Omental fat pad (tissue), 3 donors: ENCODE measurements at regions not wholly inside any gene's neighbourhood (a gene's known extent, or its start where the extent isn't known, plus 50 kb on each side); places are given as distances from the start of the nearest gene placed in this dataset.

Source experiments
- ATAC-seq: fragments of 150-250 bp; one replicate; pipeline ENCODE4 v1.9.1; 2016; ENCODE audit warnings: mild to moderate bottlenecking, moderate library complexity; ENCODE audit not compliant: low FRiP score
- DNase-seq: peaks from one replicate; pipeline ENCODE4 v3.0.0-alpha.2; 2019; ENCODE audit warnings: low spot score
- TF ChIP-seq, protein P1 (sequence below), 3 donors: fragments of 450-650 bp; IDR thresholded peaks; one replicate each; pipeline ENCODE4 v1.5.1; 2016 to 2017; ENCODE audit warnings: antibody characterized with exemption in 3 of 3, mild to moderate bottlenecking in 3 of 3, moderate library complexity in 2 of 3

DNA sequence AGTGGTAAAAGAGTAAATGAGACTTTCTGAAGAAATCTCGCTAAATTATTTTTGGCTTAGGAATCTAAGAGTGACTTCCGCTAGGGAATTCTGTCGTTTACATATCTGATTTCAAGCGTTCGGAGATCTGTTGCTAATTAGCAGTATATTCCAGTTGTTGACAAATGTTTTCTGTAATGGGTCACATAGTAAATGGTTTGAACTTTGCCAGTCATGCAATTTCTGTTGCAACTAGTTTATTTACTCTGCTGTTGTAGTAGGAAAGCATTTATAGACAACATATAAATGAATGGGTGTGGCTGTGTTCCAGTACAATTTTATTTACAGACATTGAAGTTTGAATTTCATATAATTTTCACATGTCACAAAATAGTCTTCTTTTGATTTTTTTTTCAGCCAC is 57.4 kb upstream of the JAK2 start:
- no peak for DNase-seq
- TF ChIP-seq, protein P1, sequence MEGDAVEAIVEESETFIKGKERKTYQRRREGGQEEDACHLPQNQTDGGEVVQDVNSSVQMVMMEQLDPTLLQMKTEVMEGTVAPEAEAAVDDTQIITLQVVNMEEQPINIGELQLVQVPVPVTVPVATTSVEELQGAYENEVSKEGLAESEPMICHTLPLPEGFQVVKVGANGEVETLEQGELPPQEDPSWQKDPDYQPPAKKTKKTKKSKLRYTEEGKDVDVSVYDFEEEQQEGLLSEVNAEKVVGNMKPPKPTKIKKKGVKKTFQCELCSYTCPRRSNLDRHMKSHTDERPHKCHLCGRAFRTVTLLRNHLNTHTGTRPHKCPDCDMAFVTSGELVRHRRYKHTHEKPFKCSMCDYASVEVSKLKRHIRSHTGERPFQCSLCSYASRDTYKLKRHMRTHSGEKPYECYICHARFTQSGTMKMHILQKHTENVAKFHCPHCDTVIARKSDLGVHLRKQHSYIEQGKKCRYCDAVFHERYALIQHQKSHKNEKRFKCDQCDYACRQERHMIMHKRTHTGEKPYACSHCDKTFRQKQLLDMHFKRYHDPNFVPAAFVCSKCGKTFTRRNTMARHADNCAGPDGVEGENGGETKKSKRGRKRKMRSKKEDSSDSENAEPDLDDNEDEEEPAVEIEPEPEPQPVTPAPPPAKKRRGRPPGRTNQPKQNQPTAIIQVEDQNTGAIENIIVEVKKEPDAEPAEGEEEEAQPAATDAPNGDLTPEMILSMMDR (IDR thresholded peaks at IDR 0.05) = no peak
- no peak for ATAC-seq

DNA sequence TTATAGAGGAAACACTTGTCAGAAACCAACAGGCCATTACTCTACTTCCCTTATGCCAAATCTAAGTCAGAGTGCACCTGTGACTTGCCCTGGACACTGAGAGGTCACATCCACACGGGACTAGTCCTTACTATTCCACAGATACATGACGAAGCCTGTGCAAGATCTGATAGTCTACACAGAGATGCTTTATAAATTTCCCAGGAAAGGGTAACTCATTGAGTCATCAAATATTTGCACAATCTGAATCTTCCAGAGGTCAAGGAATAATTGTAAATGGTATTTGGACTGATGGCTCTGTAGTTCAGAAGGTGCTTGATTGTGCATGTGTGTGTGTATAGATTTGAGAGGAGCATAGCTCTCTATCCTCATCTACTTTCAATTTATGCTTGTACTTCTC is 55.2 kb upstream of the JAK2 start:
- TF ChIP-seq, protein P1 (IDR thresholded peaks at IDR 0.05) = no peak
- no peak for ATAC-seq
- DNase-seq = no peak

DNA sequence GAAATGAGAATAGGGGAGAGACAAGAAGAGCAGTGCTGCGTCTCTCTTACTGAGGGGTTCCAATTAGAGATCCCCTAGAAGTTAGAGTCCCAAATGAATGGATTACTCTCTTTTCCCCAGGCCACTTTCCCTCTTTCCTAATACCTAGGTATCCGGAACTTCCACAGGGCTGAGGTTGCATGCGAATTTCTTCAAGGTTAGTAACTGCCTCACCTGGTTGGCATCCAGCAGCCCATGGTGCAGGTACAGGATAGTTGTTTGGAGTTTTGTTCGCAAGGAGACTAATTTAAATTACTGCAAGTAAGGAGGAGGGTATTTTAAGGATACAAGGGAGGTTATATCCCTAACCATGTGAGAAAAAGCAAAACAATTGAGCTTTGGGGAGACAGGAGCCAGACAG is 52.4 kb upstream of the JAK2 start:
- no peak for ATAC-seq
- DNase-seq = no peak
- TF ChIP-seq, protein P1 (IDR thresholded peaks at IDR 0.05) = no peak

DNA sequence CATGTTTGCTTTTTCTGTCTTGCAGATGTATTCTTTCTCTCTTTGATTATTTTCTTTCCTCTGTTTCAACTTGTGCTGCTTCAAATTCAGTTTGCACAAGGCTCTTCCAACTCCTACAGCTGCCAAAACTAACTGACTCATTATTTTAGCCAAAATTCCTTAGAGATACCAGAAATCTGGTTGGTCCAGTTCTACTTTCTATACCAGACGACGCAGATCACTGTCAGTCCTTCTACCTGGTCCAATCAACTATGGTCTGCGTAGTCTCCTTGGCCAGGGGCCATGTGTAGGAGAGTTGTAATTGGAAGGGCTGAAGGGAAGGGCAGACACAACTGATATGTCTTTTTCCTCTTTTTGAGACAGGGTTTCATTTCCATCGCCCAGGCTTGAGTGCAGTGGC is 51.9 kb upstream of the JAK2 start:
- TF ChIP-seq, protein P1 (IDR thresholded peaks at IDR 0.05) = no peak
- DNase-seq (no peak), ATAC-seq (peak; percentile 94)

DNA sequence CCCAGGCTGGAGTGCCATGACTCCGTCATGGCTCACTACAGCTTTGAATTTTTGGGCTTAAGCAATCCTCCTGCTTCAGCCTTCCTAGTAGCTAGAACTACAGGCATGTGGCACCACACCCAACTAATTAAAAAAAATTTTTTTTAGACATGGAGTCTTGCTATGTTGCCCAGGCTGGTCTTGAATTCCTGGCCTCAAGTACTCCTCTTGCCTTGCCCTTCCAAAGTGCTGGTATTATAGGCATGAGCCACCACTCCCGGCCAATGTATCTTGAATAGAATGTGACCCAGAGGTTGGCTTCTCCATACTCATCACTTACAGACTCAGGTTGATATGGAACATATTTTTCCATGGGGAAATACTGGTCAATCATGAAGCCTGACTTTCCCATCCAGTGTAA is 51.2 kb upstream of the JAK2 start:
- TF ChIP-seq, protein P1 (IDR thresholded peaks at IDR 0.05) = no peak
- ATAC-seq = no peak
- DNase-seq = no peak

DNA sequence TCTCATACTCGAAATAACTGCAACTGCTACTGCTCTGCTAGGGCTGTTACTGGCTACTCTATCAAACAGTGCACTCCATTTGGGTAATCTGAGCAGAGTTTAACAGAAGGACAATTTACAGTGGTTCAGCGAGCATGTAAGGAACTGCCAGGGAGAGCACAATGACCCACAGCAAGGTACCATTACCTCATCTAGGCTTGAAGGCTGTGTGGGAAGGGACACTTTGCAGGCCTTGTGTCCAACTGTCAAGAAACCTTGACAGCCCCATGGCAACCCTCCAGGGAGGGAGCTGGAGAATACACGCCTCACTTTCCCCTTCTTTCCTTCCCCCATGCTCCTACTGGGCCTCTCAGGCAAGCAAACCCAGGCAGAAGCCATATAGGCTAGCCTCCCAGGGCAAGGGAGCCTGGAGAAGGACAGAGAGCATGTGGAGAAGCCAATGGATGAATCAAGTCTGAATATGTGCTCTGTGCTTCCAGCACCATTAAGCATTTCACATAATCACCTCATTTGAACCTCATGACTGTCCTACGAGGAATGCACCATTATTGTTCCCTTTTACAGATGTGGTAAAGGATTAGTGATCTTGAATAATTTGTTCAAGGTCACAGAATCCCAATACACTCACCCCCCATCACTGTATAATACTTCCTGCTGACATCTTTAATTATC is 49.9 kb upstream of the JAK2 start:
- TF ChIP-seq, protein P1 (IDR thresholded peaks at IDR 0.05) = no peak
- DNase-seq = no peak
- ATAC-seq = no peak
